ENCODE measurements at regions not wholly inside any gene's neighbourhood (a gene's known extent, or its start where the extent isn't known, plus 50 kb on each side); places are given as distances from the start of the nearest gene placed in this dataset.
A peak's percentile ranks its signal among the peaks of the same experiment; 100 is the strongest.
"Not testable (repeated sequence)": the region's sequence is repeated elsewhere in the genome, so short reads cannot be mapped to it uniquely, and the experiment has no call there.

DNA sequence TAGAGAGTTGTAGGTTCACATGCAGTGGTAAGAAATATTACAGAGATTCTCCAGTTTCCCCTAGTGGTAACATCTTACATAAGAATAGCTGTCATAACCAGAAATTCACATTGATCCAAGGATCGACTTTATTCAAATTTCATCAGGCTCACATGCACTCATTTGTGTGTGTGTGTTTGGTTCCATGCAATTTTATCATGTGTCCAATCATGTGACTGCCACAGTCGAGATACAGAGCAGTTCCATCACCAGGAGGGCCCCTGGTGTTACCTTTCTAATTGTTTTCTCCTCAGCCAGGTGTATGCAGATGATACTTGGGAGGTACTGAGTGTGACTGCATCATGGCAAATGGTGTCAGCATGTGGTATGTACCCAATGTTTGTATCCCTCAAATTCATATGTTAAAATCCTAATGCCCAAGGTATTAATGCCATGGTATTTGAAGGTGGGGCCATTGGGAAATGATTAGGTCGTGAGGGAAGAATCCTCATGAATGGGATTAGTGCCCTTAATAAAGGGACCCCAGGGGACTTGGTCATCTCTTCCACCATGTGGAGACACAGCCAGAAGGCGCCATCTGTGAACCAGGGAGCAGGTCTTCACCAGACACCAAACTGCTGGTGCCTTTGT is 126.3 kb downstream of the CXCL12 start:
- H3K4me3 ChIP-seq (ENCODE audit: low read depth, poor library complexity, severe bottlenecking), result no peak overlapping the region
- TF ChIP-seq, protein P1, sequence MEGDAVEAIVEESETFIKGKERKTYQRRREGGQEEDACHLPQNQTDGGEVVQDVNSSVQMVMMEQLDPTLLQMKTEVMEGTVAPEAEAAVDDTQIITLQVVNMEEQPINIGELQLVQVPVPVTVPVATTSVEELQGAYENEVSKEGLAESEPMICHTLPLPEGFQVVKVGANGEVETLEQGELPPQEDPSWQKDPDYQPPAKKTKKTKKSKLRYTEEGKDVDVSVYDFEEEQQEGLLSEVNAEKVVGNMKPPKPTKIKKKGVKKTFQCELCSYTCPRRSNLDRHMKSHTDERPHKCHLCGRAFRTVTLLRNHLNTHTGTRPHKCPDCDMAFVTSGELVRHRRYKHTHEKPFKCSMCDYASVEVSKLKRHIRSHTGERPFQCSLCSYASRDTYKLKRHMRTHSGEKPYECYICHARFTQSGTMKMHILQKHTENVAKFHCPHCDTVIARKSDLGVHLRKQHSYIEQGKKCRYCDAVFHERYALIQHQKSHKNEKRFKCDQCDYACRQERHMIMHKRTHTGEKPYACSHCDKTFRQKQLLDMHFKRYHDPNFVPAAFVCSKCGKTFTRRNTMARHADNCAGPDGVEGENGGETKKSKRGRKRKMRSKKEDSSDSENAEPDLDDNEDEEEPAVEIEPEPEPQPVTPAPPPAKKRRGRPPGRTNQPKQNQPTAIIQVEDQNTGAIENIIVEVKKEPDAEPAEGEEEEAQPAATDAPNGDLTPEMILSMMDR (IDR thresholded peaks at IDR 0.05), result no peak
- TF ChIP-seq POLR2A (IDR thresholded peaks at IDR 0.05), result no peak
- 75 to 78% methylated on average over 4 of the region's 4 CpGs for whole genome bisulfite sequencing, 2 donors
- DNase-seq (ENCODE audit: low spot score in 2 of 2), result no peak
- intact Hi-C loops (cut with DNase I; ENCODE audit: low total_unique reads), result no loop called here

DNA sequence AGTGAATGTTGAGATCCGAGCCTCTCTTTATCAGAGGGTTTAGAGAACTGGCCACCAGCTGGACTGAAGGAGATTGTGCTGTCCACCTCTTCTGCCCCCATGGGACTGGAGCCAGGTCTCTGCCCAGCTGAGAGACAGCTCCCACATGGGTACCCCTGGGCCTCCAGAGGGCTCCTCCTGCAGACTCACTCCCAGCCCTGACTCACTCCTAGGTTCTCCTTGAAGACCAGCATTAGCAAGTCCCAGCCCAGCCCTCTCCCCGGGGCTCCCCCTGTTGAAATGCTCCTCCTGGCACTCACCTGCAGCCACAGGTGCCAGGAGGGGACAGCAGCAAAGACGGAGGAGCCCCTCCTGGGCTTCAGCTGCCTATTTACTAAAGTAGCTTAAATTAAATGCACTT is 126.9 kb downstream of the CXCL12 start:
- no peak for DNase-seq (ENCODE audit: low spot score in 2 of 2)
- TF ChIP-seq, protein P1 (IDR thresholded peaks at IDR 0.05), result no peak
- TF ChIP-seq POLR2A (IDR thresholded peaks at IDR 0.05), result no peak
- 52 to 54% methylated on average over 3 of the region's 3 CpGs for WGBS, 2 donors
- intact Hi-C loops (cut with DNase I; ENCODE audit: low total_unique reads), result no loop called here
- H3K4me3 ChIP-seq (ENCODE audit: low read depth, poor library complexity, severe bottlenecking), result no peak overlapping the region

DNA sequence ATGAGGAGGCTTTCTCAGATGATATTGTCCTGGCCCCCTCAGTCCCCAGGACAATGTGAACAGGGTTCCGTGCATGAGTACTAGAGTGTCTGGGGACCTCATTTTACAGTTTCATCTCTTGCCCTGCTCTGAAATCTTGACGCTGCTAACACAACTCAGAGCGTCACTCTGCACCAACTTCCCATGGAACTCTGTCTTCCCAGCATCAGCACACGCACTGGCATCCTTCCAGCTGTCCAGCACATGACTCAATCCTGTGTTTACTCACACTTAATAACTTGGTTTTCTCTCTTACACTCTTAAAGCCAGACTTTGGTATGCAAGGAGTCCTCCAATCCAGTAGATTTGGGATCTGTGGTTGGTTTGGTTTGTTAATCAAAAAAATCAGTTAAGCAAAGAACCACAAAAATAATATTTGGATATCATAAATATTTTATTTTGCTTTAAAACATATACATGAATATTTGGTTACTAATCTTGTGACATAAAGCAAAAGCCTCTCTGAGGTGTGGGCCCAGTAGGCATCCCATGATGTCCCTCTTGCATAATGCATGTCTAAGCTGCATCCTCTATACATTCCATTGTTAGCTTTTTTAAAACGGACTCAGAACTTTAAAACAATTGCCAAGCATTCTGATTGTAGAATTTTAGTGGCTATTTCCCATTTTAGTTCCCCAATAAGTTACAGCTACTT is 131.0 kb downstream of the CXCL12 start:
- intact Hi-C loops (cut with DNase I; ENCODE audit: low total_unique reads), result no loop called here
- WGBS, 2 donors, result 41 to 47% methylated on average over 5 of the region's 5 CpGs
- TF ChIP-seq POLR2A (IDR thresholded peaks at IDR 0.05), result no peak
- TF ChIP-seq, protein P1 (IDR thresholded peaks at IDR 0.05), result no peak
- H3K4me3 ChIP-seq (ENCODE audit: low read depth, poor library complexity, severe bottlenecking), result no peak overlapping the region
- peak in 1 of 2 donors; percentile 61 for DNase-seq (ENCODE audit: low spot score in 2 of 2)

DNA sequence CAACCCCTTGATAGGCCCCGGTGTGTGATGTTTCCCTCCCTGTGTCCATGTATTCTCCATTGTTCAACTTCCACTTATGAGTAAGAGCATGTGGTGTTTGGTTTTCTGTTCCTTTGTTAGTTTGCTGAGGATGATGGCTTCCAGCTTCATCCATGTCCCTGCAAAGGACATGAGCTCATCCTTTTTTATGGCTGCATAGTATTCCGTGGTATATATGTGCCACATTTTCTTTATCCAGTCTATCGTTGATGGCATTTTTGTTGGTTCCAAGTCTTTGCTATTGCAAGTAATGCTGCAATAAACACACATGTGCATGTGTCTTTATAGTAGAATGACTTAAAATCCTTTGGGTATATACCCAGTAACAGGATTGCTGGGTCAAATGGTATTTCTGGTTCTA is 132.3 kb downstream of the CXCL12 start:
- intact Hi-C loops (cut with DNase I; ENCODE audit: low total_unique reads); DNase-seq (ENCODE audit: low spot score in 2 of 2); H3K4me3 ChIP-seq (ENCODE audit: low read depth, poor library complexity, severe bottlenecking): not testable (repeated sequence)
- 92 to 98% methylated on average over 3 of the region's 3 CpGs for WGBS, 2 donors

DNA sequence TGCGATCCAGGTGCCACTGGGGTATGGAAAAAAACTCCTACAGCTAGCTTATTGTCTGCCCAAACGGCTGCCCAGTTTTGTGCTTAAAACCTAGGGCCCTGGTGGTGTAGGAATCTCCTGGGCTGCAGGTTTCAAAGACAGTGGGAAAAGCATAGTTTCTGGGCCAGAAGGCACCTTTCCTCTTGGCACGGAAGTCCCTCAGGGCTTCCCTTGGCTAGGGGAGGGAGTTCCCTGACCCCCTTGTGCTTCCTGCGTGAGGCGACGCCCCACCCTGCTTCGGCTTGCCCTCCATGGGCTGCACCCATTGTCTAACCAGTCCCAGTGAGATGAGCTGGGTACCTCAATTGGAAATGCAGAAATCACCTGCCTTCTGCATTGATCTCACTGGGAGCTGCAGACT is 135.0 kb downstream of the CXCL12 start:
- intact Hi-C loops (cut with DNase I; ENCODE audit: low total_unique reads); H3K4me3 ChIP-seq (ENCODE audit: low read depth, poor library complexity, severe bottlenecking); DNase-seq (ENCODE audit: low spot score in 2 of 2): not testable (repeated sequence)
- 91 to 94% methylated on average over 7 of the region's 7 CpGs for WGBS, 2 donors

DNA sequence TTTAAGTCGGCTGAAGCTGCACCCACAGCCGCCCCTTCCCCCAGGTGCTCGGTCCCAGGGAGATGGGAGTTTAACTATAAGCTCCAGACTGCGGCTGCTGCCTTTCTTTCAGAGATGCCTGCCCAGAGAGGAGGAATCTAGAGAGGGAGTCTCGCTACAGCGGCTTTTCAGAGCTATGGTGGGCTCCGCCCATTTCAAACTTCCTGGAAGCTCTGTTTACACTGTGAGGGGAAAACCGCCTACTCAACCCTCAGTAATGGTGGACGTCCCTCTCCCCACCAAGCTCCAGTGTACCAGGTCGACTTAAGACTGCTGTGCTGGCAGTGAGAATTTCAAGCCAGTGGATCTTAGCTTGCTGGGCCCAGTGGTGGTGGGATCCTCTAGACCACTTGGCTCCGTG is 135.4 kb downstream of the CXCL12 start:
- no peak for TF ChIP-seq POLR2A (IDR thresholded peaks at IDR 0.05)
- TF ChIP-seq, protein P1 (IDR thresholded peaks at IDR 0.05), result no peak
- no peak overlapping the region for H3K4me3 ChIP-seq (ENCODE audit: low read depth, poor library complexity, severe bottlenecking)
- intact Hi-C loops (cut with DNase I; ENCODE audit: low total_unique reads), result no loop called here
- no peak for DNase-seq (ENCODE audit: low spot score in 2 of 2)
- WGBS, 2 donors, result 76% methylated on average over 11 of the region's 11 CpGs

DNA sequence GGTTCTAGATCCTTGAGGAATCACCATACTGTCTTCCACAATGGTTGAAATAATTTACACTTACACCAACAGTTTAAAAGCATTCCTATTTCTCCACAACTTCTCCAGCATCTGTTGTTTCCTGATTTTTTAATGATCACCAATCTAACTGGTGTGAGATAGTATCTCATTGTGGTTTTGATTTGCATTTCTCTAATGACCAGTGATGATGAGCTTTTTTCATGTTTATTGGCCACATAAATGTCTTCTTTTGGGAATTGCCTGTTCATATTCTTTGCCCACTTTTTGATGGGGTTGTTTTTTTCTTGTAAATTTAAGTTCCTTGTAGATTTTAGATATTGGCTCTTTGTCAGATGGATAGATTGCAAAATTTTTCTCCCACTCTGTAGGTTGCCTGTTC is 138.2 kb downstream of the CXCL12 start:
- intact Hi-C loops (cut with DNase I; ENCODE audit: low total_unique reads); DNase-seq (ENCODE audit: low spot score in 2 of 2); H3K4me3 ChIP-seq (ENCODE audit: low read depth, poor library complexity, severe bottlenecking): not testable (repeated sequence)

DNA sequence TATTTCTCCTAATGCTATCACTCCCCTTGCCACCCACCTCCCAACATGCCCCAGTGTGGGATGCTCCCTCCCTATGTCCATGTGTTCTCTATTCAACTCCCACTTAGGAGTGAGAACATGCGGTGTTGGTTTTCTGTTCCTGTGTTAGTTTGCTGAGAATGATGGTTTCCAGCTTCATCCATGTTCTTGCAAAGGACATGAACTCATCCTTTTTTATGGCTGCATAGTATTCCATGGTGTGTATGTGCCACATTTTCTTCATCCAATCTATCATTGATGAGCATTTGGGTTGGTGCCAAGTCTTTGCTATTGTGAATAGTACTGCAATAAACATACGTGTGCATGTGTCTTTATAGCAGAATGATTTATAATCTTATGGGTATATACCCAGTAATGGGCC is 138.6 kb downstream of the CXCL12 start:
- 93 to 95% methylated on average over 2 of the region's 2 CpGs for WGBS, 2 donors
- H3K4me3 ChIP-seq (ENCODE audit: low read depth, poor library complexity, severe bottlenecking); DNase-seq (ENCODE audit: low spot score in 2 of 2); intact Hi-C loops (cut with DNase I; ENCODE audit: low total_unique reads): not testable (repeated sequence)
